ENCODE measurements at regions not wholly inside any gene's neighbourhood (a gene's known extent, or its start where the extent isn't known, plus 50 kb on each side); places are given as distances from the start of the nearest gene placed in this dataset.

GRCh38 chr2:18500333-18500732, 60.1 kb downstream of the RDH14 start:
- Histone ChIP-seq H3K27ac (ENCODE audit: control insufficient read depth, insufficient read depth, low read length) (no peak overlapping the region), H3K9me3 (ENCODE audit: control insufficient read depth, low read depth, low read length) (no peaks in the 10 kb centered on the region), H3K4me3 (ENCODE audit: control insufficient read depth in 2 of 3, extremely low read depth in 1 of 3, insufficient read depth in 2 of 3, low read depth in 1 of 3, low read length in 3 of 3) (no peak overlapping the region), H3K4me2 (ENCODE audit: control insufficient read depth, extremely low read depth, insufficient read depth, low read depth, low read length) (no peak overlapping the region), H3K9me1 (ENCODE audit: control insufficient read depth, extremely low read depth, insufficient read depth, low read length) (no peaks in the 10 kb centered on the region), H2AFZ (ENCODE audit: control insufficient read depth, low read length) (no peak overlapping the region), H3K9ac (ENCODE audit: control insufficient read depth, extremely low read depth, insufficient read depth, low read length) (no peak overlapping the region), H3K27me3 (ENCODE audit: control insufficient read depth, extremely low read depth, insufficient read depth, low read length) (peaks cover 15% of the 10 kb centered on the region), H3K79me2 (ENCODE audit: control insufficient read depth, insufficient read depth, low read length) (no peaks in the 10 kb centered on the region), H3K36me3 (ENCODE audit: control insufficient read depth in 2 of 2, extremely low read depth in 1 of 2, insufficient read depth in 2 of 2, low read length in 2 of 2) (no peaks in the 10 kb centered on the region), H3K4me1 (ENCODE audit: control insufficient read depth, extremely low read depth, insufficient read depth, low read length) (no peaks in the 10 kb centered on the region), H4K20me1 (ENCODE audit: control insufficient read depth, extremely low read depth, insufficient read depth, low read length) (no peaks in the 10 kb centered on the region)
- dilution Hi-C loops (cut with MboI; ENCODE audit: extremely low pct_ligation_motif_present, low sequenced_read_pairs): no loop called here
- TF ChIP-seq EZH2 (IDR thresholded peaks at IDR 0.05; ENCODE audit: low read length) (no peak), CTCF (optimal IDR thresholded peaks at IDR 0.05 in 1 of 3, IDR thresholded peaks at IDR 0.05 in 1 of 3, conservative IDR thresholded peaks at IDR 0.05 in 1 of 3; ENCODE audit: extremely low read depth in 1 of 3, insufficient read depth in 2 of 3, low read length in 3 of 3) (no peak)
- FAIRE-seq (no peak), DNase-seq (ENCODE audit: low read depth, low spot score) (peak; percentile 13)

GRCh38 chr2:18498531-18498930, 61.9 kb downstream of the RDH14 start:
- H3K27ac ChIP-seq (ENCODE audit: control insufficient read depth, insufficient read depth, low read length): no peak overlapping the region

More at GRCh38 chr2:18498531-18498930, 61.9 kb downstream of the RDH14 start:
- H3K9me3 ChIP-seq (ENCODE audit: control insufficient read depth, low read depth, low read length): no peaks in the 10 kb centered on the region
- H3K4me3 ChIP-seq (ENCODE audit: control insufficient read depth in 2 of 3, extremely low read depth in 1 of 3, insufficient read depth in 2 of 3, low read depth in 1 of 3, low read length in 3 of 3): no peak overlapping the region
- dilution Hi-C loops (cut with MboI; ENCODE audit: extremely low pct_ligation_motif_present, low sequenced_read_pairs): no loop called here
- no peaks in the 10 kb centered on the region for H3K36me3 ChIP-seq (ENCODE audit: control insufficient read depth in 2 of 2, extremely low read depth in 1 of 2, insufficient read depth in 2 of 2, low read length in 2 of 2)
- H3K4me2 ChIP-seq (ENCODE audit: control insufficient read depth, extremely low read depth, insufficient read depth, low read depth, low read length): no peak overlapping the region
- TF ChIP-seq EZH2 (IDR thresholded peaks at IDR 0.05; ENCODE audit: low read length) (no peak), CTCF (optimal IDR thresholded peaks at IDR 0.05 in 1 of 3, IDR thresholded peaks at IDR 0.05 in 1 of 3, conservative IDR thresholded peaks at IDR 0.05 in 1 of 3; ENCODE audit: extremely low read depth in 1 of 3, insufficient read depth in 2 of 3, low read length in 3 of 3) (no peak)
- H3K9me1 ChIP-seq (ENCODE audit: control insufficient read depth, extremely low read depth, insufficient read depth, low read length): no peaks in the 10 kb centered on the region
- no peaks in the 10 kb centered on the region for H3K4me1 ChIP-seq (ENCODE audit: control insufficient read depth, extremely low read depth, insufficient read depth, low read length)
- DNase-seq (ENCODE audit: low read depth, low spot score) (no peak), FAIRE-seq (no peak)
- no peaks in the 10 kb centered on the region for H4K20me1 ChIP-seq (ENCODE audit: control insufficient read depth, extremely low read depth, insufficient read depth, low read length)
- no peaks in the 10 kb centered on the region for H3K79me2 ChIP-seq (ENCODE audit: control insufficient read depth, insufficient read depth, low read length)
- H2AFZ ChIP-seq (ENCODE audit: control insufficient read depth, low read length): no peak overlapping the region
- no peak overlapping the region for H3K9ac ChIP-seq (ENCODE audit: control insufficient read depth, extremely low read depth, insufficient read depth, low read length)
- peaks cover 22% of the 10 kb centered on the region for H3K27me3 ChIP-seq (ENCODE audit: control insufficient read depth, extremely low read depth, insufficient read depth, low read length)

All from keratinocyte (primary cell).